ENCODE measurements at regions not wholly inside any gene's neighbourhood (a gene's known extent, or its start where the extent isn't known, plus 50 kb on each side); places are given as distances from the start of the nearest gene placed in this dataset.

- no peak overlapping the region for H3K4me3 ChIP-seq
- no peak overlapping the region for H3K27ac ChIP-seq
- TF ChIP-seq CTCF (IDR thresholded peaks at IDR 0.05) = no peak
- no peak for TF ChIP-seq POLR2A (IDR thresholded peaks at IDR 0.05)
- TF ChIP-seq EP300 (IDR thresholded peaks at IDR 0.05) = no peak
- H3K9me3 ChIP-seq = no peaks in the 10 kb centered on the region
- H3K36me3 ChIP-seq = no peaks in the 10 kb centered on the region
- H3K27me3 ChIP-seq = no peaks in the 10 kb centered on the region
- no peak for DNase-seq (ENCODE audit: low spot score in 2 of 2)
- WGBS, 2 donors = 78 to 90% methylated on average over 4 of the region's 4 CpGs
- H3K4me1 ChIP-seq = no peaks in the 10 kb centered on the region
Measured at GRCh38 chr17:13272296-13272695, 254.5 kb upstream of the ELAC2 start.

- TF ChIP-seq EP300 (IDR thresholded peaks at IDR 0.05) = no peak
- no peak for TF ChIP-seq CTCF (IDR thresholded peaks at IDR 0.05)
- no peak for TF ChIP-seq POLR2A (IDR thresholded peaks at IDR 0.05)
- Histone ChIP-seq H3K4me3 (no peak overlapping the region), H3K27me3 (no peaks in the 10 kb centered on the region), H3K4me1 (no peaks in the 10 kb centered on the region), H3K9me3 (no peaks in the 10 kb centered on the region), H3K27ac (no peak overlapping the region), H3K36me3 (no peaks in the 10 kb centered on the region)
- 28 to 32% methylated on average over 8 of the region's 8 CpGs for WGBS, 2 donors
- no peak for DNase-seq (ENCODE audit: low spot score in 2 of 2)
Measured at GRCh38 chr17:13268791-13269595, 251.2 kb upstream of the ELAC2 start.

GRCh38 chr17:13266606-13267005 lies 248.8 kb upstream of the ELAC2 start:
- no peak for TF ChIP-seq EP300 (IDR thresholded peaks at IDR 0.05)
- no peak for DNase-seq (ENCODE audit: low spot score in 2 of 2)
- Histone ChIP-seq H3K4me3 (no peak overlapping the region), H3K9me3 (no peaks in the 10 kb centered on the region), H3K27me3 (no peaks in the 10 kb centered on the region), H3K4me1 (no peaks in the 10 kb centered on the region), H3K36me3 (no peaks in the 10 kb centered on the region), H3K27ac (no peak overlapping the region)
- 54% methylated on average over 7 of the region's 7 CpGs for WGBS, 2 donors

GRCh38 chr17:13265311-13265710 lies 247.5 kb upstream of the ELAC2 start:
- Histone ChIP-seq H3K36me3 (no peaks in the 10 kb centered on the region), H3K27me3 (no peaks in the 10 kb centered on the region), H3K4me1 (no peaks in the 10 kb centered on the region), H3K4me3 (no peak overlapping the region), H3K27ac (no peak overlapping the region), H3K9me3 (no peaks in the 10 kb centered on the region)
- TF ChIP-seq POLR2A (IDR thresholded peaks at IDR 0.05) = no peak
- TF ChIP-seq CTCF (IDR thresholded peaks at IDR 0.05) = no peak
- TF ChIP-seq EP300 (IDR thresholded peaks at IDR 0.05) = no peak
- WGBS, 2 donors = 73 to 79% methylated on average over 2 of the region's 2 CpGs
- no peak for DNase-seq (ENCODE audit: low spot score in 2 of 2)

- H3K27me3 ChIP-seq = no peaks in the 10 kb centered on the region
- WGBS, 2 donors = 63 to 68% methylated on average over 4 of the region's 4 CpGs
- TF ChIP-seq EP300 (IDR thresholded peaks at IDR 0.05) (no peak), POLR2A (IDR thresholded peaks at IDR 0.05) (no peak), CTCF (IDR thresholded peaks at IDR 0.05) (no peak)
Measured at GRCh38 chr17:13263746-13264145, 245.9 kb upstream of the ELAC2 start.

More at GRCh38 chr17:13263746-13264145, 245.9 kb upstream of the ELAC2 start:
- H3K4me1 ChIP-seq = no peaks in the 10 kb centered on the region
- H3K27ac ChIP-seq = no peak overlapping the region
- H3K9me3 ChIP-seq = no peaks in the 10 kb centered on the region
- DNase-seq (ENCODE audit: low spot score in 2 of 2) = no peak
- H3K4me3 ChIP-seq = no peak overlapping the region
- no peaks in the 10 kb centered on the region for H3K36me3 ChIP-seq

All from tibial nerve (tissue), 4 donors.